ENCODE measurements at regions not wholly inside any gene's neighbourhood (a gene's known extent, or its start where the extent isn't known, plus 50 kb on each side); places are given as distances from the start of the nearest gene placed in this dataset.

GRCh38 chr6:23633996-23634395 lies 492.0 kb upstream of the NRSN1 start:
- ChIA-PET POLR2A (no interaction called here), CTCF (ENCODE audit: low intra/inter-chr PET ratio, low total read pairs) (no interaction called here)
- intact Hi-C loops (cut with micrococcal nuclease; ENCODE audit: unreplicated experiment) = loop anchor here (5.0 kb wide), 1 partner anchor 742 kb away; no protein-coding TSS in a partner anchor
- Histone ChIP-seq H3K9ac (ENCODE audit: insufficient read depth, low read depth, low read length) (no peak overlapping the region), H3K4me2 (ENCODE audit: low read depth, low read length) (no peak overlapping the region), H3K4me1 (ENCODE audit: insufficient read depth, low read length) (no peaks in the 10 kb centered on the region), H4K20me1 (ENCODE audit: insufficient read depth, low read length) (no peaks in the 10 kb centered on the region), H3K27ac (ENCODE audit: extremely low read length, insufficient read depth, low read length) (no peak overlapping the region), H3K9me3 (ENCODE audit: low read length) (no peaks in the 10 kb centered on the region), H3K79me2 (ENCODE audit: insufficient read depth, low read length) (no peaks in the 10 kb centered on the region), H3K36me3 (replicated peaks in 1 of 2; ENCODE audit: control insufficient read depth in 1 of 2, insufficient read depth in 2 of 2, low read length in 2 of 2) (no peaks in the 10 kb centered on the region), H3K4me3 (replicated peaks in 1 of 3; ENCODE audit: insufficient read depth in 1 of 3, low read depth in 2 of 3, low read length in 3 of 3) (no peak overlapping the region), H2AFZ (ENCODE audit: low read length) (no peak overlapping the region), H3K27me3 (ENCODE audit: control insufficient read depth in 1 of 2, insufficient read depth in 2 of 2, low read length in 2 of 2) (no peaks in the 10 kb centered on the region)
- DNase-seq (ENCODE audit: low spot score) = no peak
- no peak for FAIRE-seq
- TF ChIP-seq ZNF496 (CRISPR knock-in tag; IDR thresholded peaks at IDR 0.05; ENCODE audit: insufficient replicate concordance) (no peak), RBFOX2 (IDR thresholded peaks at IDR 0.05; ENCODE audit: low read depth, low read length) (no peak), CSRNP1 (CRISPR knock-in tag; IDR thresholded peaks at IDR 0.05) (no peak), REL (CRISPR knock-in tag; conservative IDR thresholded peaks at IDR 0.05) (no peak), ZNF652 (CRISPR knock-in tag; IDR thresholded peaks at IDR 0.05; ENCODE audit: borderline replicate concordance, low read depth) (no peak), NR2F1 (CRISPR knock-in tag; IDR thresholded peaks at IDR 0.05) (no peak)
- 36% methylated on average over 7 of the region's 7 CpGs for WGBS (ENCODE audit: low lambda C conversion rate)
- in situ Hi-C loops (cut with HindIII; ENCODE audit: extremely low pct_ligation_motif_present, low pct_unique_long_range_greater_than_20kb) = no loop called here
- no TSS peak for BruUV-seq (replicated peaks)
- no peak for ATAC-seq

- H4K20me1 ChIP-seq (ENCODE audit: insufficient read depth, low read length) = no peaks in the 10 kb centered on the region
- H3K4me3 ChIP-seq (replicated peaks in 1 of 3; ENCODE audit: insufficient read depth in 1 of 3, low read depth in 2 of 3, low read length in 3 of 3) = no peak overlapping the region
- H2AFZ ChIP-seq (ENCODE audit: low read length) = no peak overlapping the region
- in situ Hi-C loops (cut with HindIII; ENCODE audit: extremely low pct_ligation_motif_present, low pct_unique_long_range_greater_than_20kb) = no loop called here
- BruUV-seq (replicated peaks) = no TSS peak
- no peak for ATAC-seq
- H3K4me1 ChIP-seq (ENCODE audit: insufficient read depth, low read length) = no peaks in the 10 kb centered on the region
- no peak overlapping the region for H3K9ac ChIP-seq (ENCODE audit: insufficient read depth, low read depth, low read length)
- intact Hi-C loops (cut with micrococcal nuclease; ENCODE audit: unreplicated experiment) = no loop called here
- H3K79me2 ChIP-seq (ENCODE audit: insufficient read depth, low read length) = no peaks in the 10 kb centered on the region
- POLR2A ChIA-PET = no interaction called here
- CTCF ChIA-PET (ENCODE audit: low intra/inter-chr PET ratio, low total read pairs) = no interaction called here
- H3K9me3 ChIP-seq (ENCODE audit: low read length) = no peaks in the 10 kb centered on the region
- H3K27ac ChIP-seq (ENCODE audit: extremely low read length, insufficient read depth, low read length) = no peak overlapping the region
- H3K27me3 ChIP-seq (ENCODE audit: control insufficient read depth in 1 of 2, insufficient read depth in 2 of 2, low read length in 2 of 2) = no peaks in the 10 kb centered on the region
- 7% methylated on average over 4 of the region's 4 CpGs for WGBS (ENCODE audit: low lambda C conversion rate)
- no peak overlapping the region for H3K4me2 ChIP-seq (ENCODE audit: low read depth, low read length)
- no peaks in the 10 kb centered on the region for H3K36me3 ChIP-seq (replicated peaks in 1 of 2; ENCODE audit: control insufficient read depth in 1 of 2, insufficient read depth in 2 of 2, low read length in 2 of 2)
- no peak for DNase-seq (ENCODE audit: low spot score)
- FAIRE-seq = no peak
- no peak for TF ChIP-seq MEIS2 (CRISPR knock-in tag; IDR thresholded peaks at IDR 0.05)
- TF ChIP-seq ZNF672 (CRISPR knock-in tag; IDR thresholded peaks at IDR 0.05) = no peak
- no peak for TF ChIP-seq STAT5B (CRISPR knock-in tag; IDR thresholded peaks at IDR 0.05)
- TF ChIP-seq FIP1L1 (IDR thresholded peaks at IDR 0.05; ENCODE audit: borderline replicate concordance, insufficient read depth, low read depth, low read length) = no peak
- no peak for TF ChIP-seq ATF2 (CRISPR knock-in tag; IDR thresholded peaks at IDR 0.05)
- TF ChIP-seq ZNF251 (CRISPR knock-in tag; IDR thresholded peaks at IDR 0.05) = no peak
- no peak for TF ChIP-seq ZC3H4 (CRISPR knock-in tag; IDR thresholded peaks at IDR 0.05; ENCODE audit: borderline replicate concordance)
- TF ChIP-seq BCL3 (CRISPR knock-in tag; IDR thresholded peaks at IDR 0.05) = no peak
- TF ChIP-seq HDAC1 (CRISPR knock-in tag; IDR thresholded peaks at IDR 0.05) = no peak
- TF ChIP-seq KAT2B (IDR thresholded peaks at IDR 0.05; ENCODE audit: borderline replicate concordance, low read depth, low read length) = no peak
- TF ChIP-seq TBP (CRISPR knock-in tag; IDR thresholded peaks at IDR 0.05) = no peak
Measured at GRCh38 chr6:23635150-23635549, 490.9 kb upstream of the NRSN1 start.

All from HepG2 (cell line).